ENCODE measurements at regions not wholly inside any gene's neighbourhood (a gene's known extent, or its start where the extent isn't known, plus 50 kb on each side); places are given as distances from the start of the nearest gene placed in this dataset.

DNA sequence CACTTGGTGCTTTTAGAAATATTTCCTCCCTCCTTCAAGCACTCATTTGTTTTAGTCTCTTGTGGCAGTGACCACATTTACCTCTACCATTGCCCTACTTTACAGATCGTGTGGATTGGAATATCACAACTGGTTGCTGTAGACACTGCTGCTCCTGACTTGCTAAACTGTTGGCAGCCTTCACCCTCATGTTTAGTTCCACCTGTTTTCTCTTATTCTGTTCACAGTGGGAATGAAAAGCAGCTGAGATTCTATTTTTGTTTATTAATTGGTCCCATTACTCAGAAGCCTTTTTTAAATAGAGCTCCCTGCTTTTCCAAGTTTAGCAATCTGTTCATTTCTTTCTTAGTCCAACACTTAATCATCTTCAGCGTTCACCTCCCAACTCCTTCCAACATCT lies 308.9 kb downstream of the RWDD3 start:
- Histone ChIP-seq H3K36me3 (no peaks in the 10 kb centered on the region), H3K4me1 (no peaks in the 10 kb centered on the region), H3K4me3 (no peak overlapping the region), H3K9me3 (no peaks in the 10 kb centered on the region), H3K27me3 (no peaks in the 10 kb centered on the region), H3K27ac (no peak overlapping the region)
- ATAC-seq (ENCODE audit: low FRiP score in 2 of 2) (no peak), DNase-seq (no peak)
- WGBS, 2 donors: 82 to 83% methylated on average over 2 of the region's 2 CpGs
- no peak for TF ChIP-seq POLR2AphosphoS5 (IDR thresholded peaks at IDR 0.05)
- no peak for TF ChIP-seq CTCF (IDR thresholded peaks at IDR 0.05)
- no peak for TF ChIP-seq POLR2A (IDR thresholded peaks at IDR 0.05)
- TF ChIP-seq EP300 (IDR thresholded peaks at IDR 0.05): no peak

GRCh38 chr1:95547005-95547404 lies 313.0 kb downstream of the RWDD3 start:
- no peaks in the 10 kb centered on the region for H3K27me3 ChIP-seq
- no peak for ATAC-seq (ENCODE audit: low FRiP score in 2 of 2)

DNA sequence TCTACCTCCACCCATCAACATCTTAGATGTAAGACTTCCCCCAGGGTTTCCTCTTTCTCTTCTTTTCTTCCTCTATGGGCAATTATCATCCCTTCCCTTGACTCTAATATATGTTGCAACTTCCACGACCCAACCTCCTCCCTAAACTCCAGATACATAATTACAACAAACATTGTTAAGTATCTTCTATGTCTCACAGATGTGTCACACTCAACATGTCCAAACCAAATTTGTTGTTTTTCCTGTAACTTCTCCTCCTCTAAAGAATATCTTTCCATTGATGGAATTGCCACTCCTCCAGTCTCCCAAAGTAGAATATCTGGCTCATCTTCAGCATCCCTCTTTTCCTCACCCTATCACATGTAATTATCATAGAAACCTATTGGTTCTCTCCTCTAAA lies 314.2 kb downstream of the RWDD3 start:
- ATAC-seq (ENCODE audit: low FRiP score in 2 of 2): no peak
- Histone ChIP-seq H3K27me3 (no peaks in the 10 kb centered on the region), H3K27ac (no peak overlapping the region), H3K36me3 (no peaks in the 10 kb centered on the region), H3K4me3 (no peak overlapping the region), H3K4me1 (no peaks in the 10 kb centered on the region), H3K9me3 (no peaks in the 10 kb centered on the region)
- no peak for DNase-seq
- TF ChIP-seq POLR2AphosphoS5 (IDR thresholded peaks at IDR 0.05) (no peak), POLR2A (IDR thresholded peaks at IDR 0.05) (no peak), EP300 (IDR thresholded peaks at IDR 0.05) (no peak), CTCF (IDR thresholded peaks at IDR 0.05) (no peak)
- WGBS, 2 donors: 56 to 66% methylated on average over 1 of the region's 1 CpG

More at GRCh38 chr1:95547005-95547404, 313.0 kb downstream of the RWDD3 start:
- no peaks in the 10 kb centered on the region for H3K36me3 ChIP-seq
- no peak overlapping the region for H3K27ac ChIP-seq
- no peak for DNase-seq
- TF ChIP-seq CTCF (IDR thresholded peaks at IDR 0.05) (no peak), POLR2A (IDR thresholded peaks at IDR 0.05) (no peak), EP300 (IDR thresholded peaks at IDR 0.05) (no peak), POLR2AphosphoS5 (IDR thresholded peaks at IDR 0.05) (no peak)
- H3K4me3 ChIP-seq: no peak overlapping the region
- H3K9me3 ChIP-seq: no peaks in the 10 kb centered on the region
- WGBS, 2 donors: 85 to 93% methylated on average over 2 of the region's 2 CpGs
- H3K4me1 ChIP-seq: no peaks in the 10 kb centered on the region

DNA sequence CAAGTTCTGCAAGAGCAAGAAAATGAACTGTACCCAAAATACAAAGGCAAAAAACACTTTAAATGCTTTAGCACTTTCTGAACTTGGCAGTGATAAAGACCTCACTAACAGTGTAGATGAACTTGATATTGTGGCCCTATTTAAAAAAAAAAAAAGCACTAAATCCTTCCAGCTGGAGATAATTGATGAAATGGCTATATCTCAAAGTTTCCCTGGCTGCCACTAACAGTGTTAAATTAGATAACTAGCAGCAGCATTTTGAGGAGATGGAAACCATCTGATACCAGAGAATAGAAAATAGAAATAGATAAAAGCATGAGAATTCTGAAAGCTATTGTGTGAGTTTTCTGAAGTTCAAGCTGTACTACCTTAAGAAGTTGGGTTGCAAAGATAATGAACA lies 317.2 kb downstream of the RWDD3 start:
- H3K36me3 ChIP-seq: no peaks in the 10 kb centered on the region
- H3K27ac ChIP-seq: no peak overlapping the region
- H3K4me3 ChIP-seq: no peak overlapping the region
- ATAC-seq (ENCODE audit: low FRiP score in 2 of 2) (no peak), DNase-seq (no peak)
- no peaks in the 10 kb centered on the region for H3K27me3 ChIP-seq
- no peaks in the 10 kb centered on the region for H3K9me3 ChIP-seq
- no peaks in the 10 kb centered on the region for H3K4me1 ChIP-seq
- TF ChIP-seq CTCF (IDR thresholded peaks at IDR 0.05) (no peak), POLR2A (IDR thresholded peaks at IDR 0.05) (no peak), POLR2AphosphoS5 (IDR thresholded peaks at IDR 0.05) (no peak), EP300 (IDR thresholded peaks at IDR 0.05) (no peak)

- peaks cover 0 to 5% (median 0%) of the 10 kb centered on the region in 4 donors for H3K9me3 ChIP-seq
- no peak overlapping the region for H3K27ac ChIP-seq
- no peaks in the 10 kb centered on the region for H3K36me3 ChIP-seq
- no peak for TF ChIP-seq EP300 (IDR thresholded peaks at IDR 0.05)
- 90 to 92% methylated on average over 5 of the region's 5 CpGs for WGBS, 2 donors
- no peak for ATAC-seq (ENCODE audit: low FRiP score in 2 of 2)
- DNase-seq: no peak
- no peak overlapping the region for H3K4me3 ChIP-seq
- no peaks in the 10 kb centered on the region for H3K4me1 ChIP-seq
- H3K27me3 ChIP-seq: no peaks in the 10 kb centered on the region
Measured at GRCh38 chr1:95553595-95553994, 319.6 kb downstream of the RWDD3 start.

Measured in upper lobe of left lung (tissue), 6 donors.